ENCODE measurements at regions not wholly inside any gene's neighbourhood (a gene's known extent, or its start where the extent isn't known, plus 50 kb on each side); places are given as distances from the start of the nearest gene placed in this dataset.

- ATAC-seq (replicated peaks) (no peak), DNase-seq (no peak)
- Mint-ChIP-seq H3K27me3 (peaks cover 9 to 13% of the 10 kb centered on the region in 2 donors), H3K4me3 (no peak overlapping the region), H3K27ac (no peak overlapping the region), H3K36me3 (no peaks in the 10 kb centered on the region), H3K9me3 (peaks cover 0 to 3% of the 10 kb centered on the region in 2 donors), H3K4me1 (no peaks in the 10 kb centered on the region)
Measured at GRCh38 chr2:84373391-84373790, 85.7 kb downstream of the SUCLG1 start.

GRCh38 chr2:84362541-84362940 lies 96.5 kb downstream of the SUCLG1 start:
- H3K27me3 Mint-ChIP-seq = peaks cover 5 to 10% of the 10 kb centered on the region in 2 donors
- H3K36me3 Mint-ChIP-seq = no peaks in the 10 kb centered on the region
- no peaks in the 10 kb centered on the region for H3K4me1 Mint-ChIP-seq
- H3K9me3 Mint-ChIP-seq = peaks cover 16 to 23% of the 10 kb centered on the region in 2 donors
- H3K4me3 Mint-ChIP-seq = no peak overlapping the region
- DNase-seq (no peak), ATAC-seq (replicated peaks) (no peak)
- no peak overlapping the region for H3K27ac Mint-ChIP-seq

DNA sequence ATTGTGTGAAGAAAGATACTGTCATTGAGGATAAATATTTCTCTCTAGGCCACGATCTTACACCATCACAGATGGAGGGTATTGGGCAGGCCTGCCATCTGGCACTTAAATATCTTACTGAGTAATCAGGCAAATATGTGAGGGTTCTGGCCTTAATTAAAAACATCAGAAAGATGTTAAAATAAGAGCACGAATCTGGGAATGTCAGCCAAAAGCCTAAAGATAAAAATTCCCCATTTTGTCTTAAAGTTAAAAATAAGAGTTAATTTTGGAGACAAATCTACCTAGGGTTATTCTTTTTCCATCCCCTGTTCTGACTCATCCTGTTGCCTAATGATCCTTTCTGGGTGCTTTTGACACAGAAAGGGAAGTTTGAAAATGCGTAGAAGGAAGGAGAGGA lies 121.0 kb downstream of the SUCLG1 start:
- Mint-ChIP-seq H3K27me3 (peaks cover 7 to 13% of the 10 kb centered on the region in 2 donors), H3K27ac (no peak overlapping the region), H3K4me3 (no peak overlapping the region), H3K36me3 (no peaks in the 10 kb centered on the region), H3K9me3 (peaks cover 4 to 6% of the 10 kb centered on the region in 2 donors), H3K4me1 (no peaks in the 10 kb centered on the region)
- no peak for ATAC-seq (replicated peaks)
- no peak for DNase-seq

DNA sequence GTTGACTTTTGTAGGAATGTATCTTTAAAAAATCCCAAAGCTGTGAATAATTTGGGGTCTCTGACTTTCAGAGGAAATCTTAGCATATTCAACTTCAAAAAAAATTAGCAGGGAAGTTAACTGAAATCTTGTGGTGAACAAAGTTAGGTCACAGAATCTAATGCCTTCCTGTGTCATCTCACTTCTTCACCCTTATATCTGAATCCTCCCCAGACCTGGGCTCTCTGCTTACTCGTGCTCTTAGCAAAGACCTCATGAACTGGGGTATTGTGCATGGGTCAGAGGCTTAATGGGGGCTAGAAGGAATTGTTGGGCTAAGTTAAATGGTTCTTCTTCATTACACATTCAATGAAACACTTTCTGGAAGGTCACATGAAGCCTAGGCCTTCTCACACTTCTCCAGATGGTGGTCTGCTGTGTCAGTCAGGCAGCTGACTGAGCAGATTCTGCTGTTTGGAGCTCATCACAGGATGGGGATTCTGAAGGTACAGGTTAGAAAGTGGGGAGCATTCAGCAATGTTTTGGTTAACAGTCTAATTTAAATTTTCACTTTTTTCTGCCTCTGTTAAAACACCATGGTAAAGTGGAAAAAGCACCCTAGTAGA lies 131.3 kb downstream of the SUCLG1 start:
- DNase-seq (no peak), ATAC-seq (replicated peaks) (no peak)
- Mint-ChIP-seq H3K4me1 (no peaks in the 10 kb centered on the region), H3K36me3 (no peaks in the 10 kb centered on the region), H3K9me3 (peaks cover 0 to 4% of the 10 kb centered on the region in 2 donors), H3K27me3 (peaks cover 7 to 28% of the 10 kb centered on the region in 2 donors), H3K4me3 (no peak overlapping the region), H3K27ac (no peak overlapping the region)

DNA sequence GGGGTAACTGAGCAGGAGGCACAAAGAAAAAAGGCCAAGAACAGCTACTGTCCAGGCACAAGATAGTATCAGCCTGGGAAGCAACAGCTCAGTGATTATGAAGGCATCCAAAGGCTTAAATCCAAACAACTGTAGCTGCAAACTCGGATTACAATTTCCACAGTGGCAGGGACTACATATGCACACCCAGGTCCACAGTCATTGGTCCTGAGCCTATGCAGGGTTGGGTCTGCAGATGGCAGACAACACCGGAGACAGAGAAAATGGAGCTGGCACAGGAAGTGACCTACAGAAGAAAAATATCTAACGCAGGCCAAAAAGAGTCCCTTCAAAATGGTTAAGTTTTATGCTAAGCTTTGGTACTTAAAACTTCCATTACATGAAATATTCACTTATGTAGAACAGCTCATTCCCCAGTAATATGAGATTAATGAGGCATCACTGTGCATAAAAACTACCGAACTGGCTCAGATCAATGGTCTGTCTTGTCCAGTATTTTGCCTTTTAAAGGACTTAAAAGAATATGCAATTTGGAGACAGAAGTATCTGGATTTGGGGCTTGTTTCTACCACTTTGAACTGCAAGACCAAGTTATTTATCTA lies 132.1 kb downstream of the SUCLG1 start:
- Mint-ChIP-seq H3K36me3 (no peaks in the 10 kb centered on the region), H3K27ac (no peak overlapping the region), H3K4me3 (no peak overlapping the region), H3K27me3 (peaks cover 7 to 20% of the 10 kb centered on the region in 2 donors), H3K4me1 (no peaks in the 10 kb centered on the region), H3K9me3 (peaks cover 0 to 2% of the 10 kb centered on the region in 2 donors)
- ATAC-seq (replicated peaks) = no peak
- DNase-seq = no peak

DNA sequence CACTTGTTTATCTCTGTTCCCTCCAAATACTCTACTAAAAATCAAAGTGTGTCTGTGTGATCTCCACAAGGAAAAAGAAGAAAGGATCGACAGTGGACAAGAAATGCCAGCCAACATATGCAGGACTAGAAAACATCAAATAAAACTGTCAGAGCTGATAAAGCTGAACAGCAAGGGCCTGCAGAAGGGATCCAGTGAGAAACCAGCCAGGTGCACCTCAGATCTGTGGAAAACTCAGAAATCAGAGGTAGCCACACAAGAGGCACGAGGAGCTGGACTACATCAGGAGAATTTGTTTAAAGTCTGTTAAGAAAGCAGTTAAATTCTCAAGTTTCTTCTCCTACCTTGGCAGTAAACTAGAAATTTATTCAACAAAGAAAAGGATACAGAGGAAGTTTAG lies 135.2 kb downstream of the SUCLG1 start:
- DNase-seq = no peak
- H3K4me1 Mint-ChIP-seq = no peaks in the 10 kb centered on the region
- H3K27ac Mint-ChIP-seq = no peak overlapping the region
- no peak overlapping the region for H3K4me3 Mint-ChIP-seq
- H3K9me3 Mint-ChIP-seq = no peaks in the 10 kb centered on the region
- no peak for ATAC-seq (replicated peaks)
- H3K36me3 Mint-ChIP-seq = no peaks in the 10 kb centered on the region
- H3K27me3 Mint-ChIP-seq = peaks cover 0 to 19% of the 10 kb centered on the region in 2 donors

DNA sequence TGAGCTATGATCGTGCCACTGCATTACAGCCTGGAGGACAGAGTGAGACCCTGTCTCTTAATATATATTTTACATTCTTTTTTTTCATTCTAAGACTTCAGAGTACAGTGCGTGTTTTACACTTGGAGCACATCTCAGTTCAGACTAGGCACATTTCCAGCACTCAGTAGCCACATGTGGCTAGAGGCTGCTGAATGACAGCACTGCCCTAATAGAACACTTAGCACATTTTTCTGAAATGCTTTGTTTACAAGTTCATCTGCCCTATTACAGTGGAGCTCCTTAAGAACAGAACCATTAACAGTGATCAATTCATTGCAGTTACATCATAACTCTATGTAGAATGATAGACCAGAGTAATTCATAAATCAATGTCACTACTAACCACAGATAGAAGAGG lies 138.1 kb downstream of the SUCLG1 start:
- Mint-ChIP-seq H3K4me3 (no peak overlapping the region), H3K9me3 (no peaks in the 10 kb centered on the region), H3K27ac (no peak overlapping the region), H3K36me3 (no peaks in the 10 kb centered on the region), H3K27me3 (peaks cover 0 to 18% of the 10 kb centered on the region in 2 donors), H3K4me1 (no peaks in the 10 kb centered on the region)
- DNase-seq (no peak), ATAC-seq (replicated peaks) (no peak)

GRCh38 chr2:84319581-84319980 lies 139.5 kb downstream of the SUCLG1 start:
- no peak for DNase-seq
- Mint-ChIP-seq H3K4me1 (peaks cover 0 to 4% of the 10 kb centered on the region in 2 donors), H3K27me3 (peaks cover 5 to 24% of the 10 kb centered on the region in 2 donors), H3K36me3 (no peaks in the 10 kb centered on the region), H3K4me3 (no peak overlapping the region), H3K27ac (no peak overlapping the region), H3K9me3 (no peaks in the 10 kb centered on the region)
- no peak for ATAC-seq (replicated peaks)

GRCh38 chr2:84317135-84317534 lies 141.9 kb downstream of the SUCLG1 start:
- peaks cover 0 to 6% of the 10 kb centered on the region in 2 donors for H3K4me1 Mint-ChIP-seq
- H3K9me3 Mint-ChIP-seq = no peaks in the 10 kb centered on the region
- no peak overlapping the region for H3K4me3 Mint-ChIP-seq
- no peaks in the 10 kb centered on the region for H3K36me3 Mint-ChIP-seq
- no peak for DNase-seq
- no peak for ATAC-seq (replicated peaks)
- peaks cover 5 to 19% of the 10 kb centered on the region in 2 donors for H3K27me3 Mint-ChIP-seq
- no peak overlapping the region for H3K27ac Mint-ChIP-seq

- Mint-ChIP-seq H3K36me3 (no peaks in the 10 kb centered on the region), H3K27me3 (peaks cover 5 to 11% of the 10 kb centered on the region in 2 donors), H3K4me3 (no peak overlapping the region), H3K9me3 (no peaks in the 10 kb centered on the region), H3K4me1 (peaks cover 0 to 6% of the 10 kb centered on the region in 2 donors), H3K27ac (no peak overlapping the region)
- DNase-seq (peak; percentile 51), ATAC-seq (replicated peaks) (peak; percentile 86 to 94)
Measured at GRCh38 chr2:84314901-84315330, 144.2 kb downstream of the SUCLG1 start.

DNA sequence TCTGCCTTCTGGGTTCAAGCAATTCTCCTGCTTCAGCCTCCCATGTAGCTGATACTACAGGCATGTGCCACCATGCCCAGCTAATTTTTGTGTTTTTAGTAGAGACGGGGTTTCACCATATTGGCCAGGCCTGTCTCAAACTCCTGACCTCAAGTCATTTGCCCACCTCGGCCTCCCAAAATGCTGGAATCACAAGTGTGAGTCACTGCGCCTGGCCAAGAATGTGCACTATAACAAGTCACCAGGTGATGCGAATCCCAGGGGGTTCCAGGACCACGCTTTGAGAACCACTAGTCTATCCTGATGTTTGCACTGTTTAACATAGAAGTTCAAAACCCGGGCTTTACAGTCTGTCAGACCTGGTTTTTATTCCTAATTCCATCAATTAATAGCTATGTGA lies 144.8 kb downstream of the SUCLG1 start:
- Mint-ChIP-seq H3K4me1 (peaks cover 0 to 6% of the 10 kb centered on the region in 2 donors), H3K36me3 (no peaks in the 10 kb centered on the region), H3K27me3 (peaks cover 5 to 11% of the 10 kb centered on the region in 2 donors), H3K4me3 (no peak overlapping the region), H3K9me3 (no peaks in the 10 kb centered on the region), H3K27ac (no peak overlapping the region)
- DNase-seq = no peak
- no peak for ATAC-seq (replicated peaks)

DNA sequence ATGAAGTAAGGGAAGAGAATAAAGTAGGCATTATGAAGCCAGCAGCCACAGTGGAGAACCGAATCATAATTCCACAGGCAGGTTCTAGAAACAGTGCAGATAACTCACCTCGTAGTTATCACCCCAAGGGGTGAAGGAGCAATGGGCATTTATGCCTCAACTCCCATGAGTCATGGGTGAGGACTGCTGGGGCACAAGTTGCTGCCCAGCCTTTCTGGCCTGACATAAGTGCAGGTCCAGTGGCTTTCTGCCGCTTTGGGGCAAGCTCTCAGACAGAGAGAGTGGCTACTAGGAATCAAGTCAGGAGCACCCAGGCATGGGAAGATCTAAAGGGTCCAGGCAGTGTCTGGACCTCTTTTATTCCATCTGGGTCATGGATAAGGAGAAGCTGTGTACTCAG lies 149.8 kb downstream of the SUCLG1 start:
- Mint-ChIP-seq H3K4me1 (no peaks in the 10 kb centered on the region), H3K36me3 (no peaks in the 10 kb centered on the region), H3K9me3 (peaks cover 11 to 15% of the 10 kb centered on the region in 2 donors), H3K4me3 (no peak overlapping the region), H3K27me3 (no peaks in the 10 kb centered on the region), H3K27ac (no peak overlapping the region)
- DNase-seq (no peak), ATAC-seq (replicated peaks) (no peak)

DNA sequence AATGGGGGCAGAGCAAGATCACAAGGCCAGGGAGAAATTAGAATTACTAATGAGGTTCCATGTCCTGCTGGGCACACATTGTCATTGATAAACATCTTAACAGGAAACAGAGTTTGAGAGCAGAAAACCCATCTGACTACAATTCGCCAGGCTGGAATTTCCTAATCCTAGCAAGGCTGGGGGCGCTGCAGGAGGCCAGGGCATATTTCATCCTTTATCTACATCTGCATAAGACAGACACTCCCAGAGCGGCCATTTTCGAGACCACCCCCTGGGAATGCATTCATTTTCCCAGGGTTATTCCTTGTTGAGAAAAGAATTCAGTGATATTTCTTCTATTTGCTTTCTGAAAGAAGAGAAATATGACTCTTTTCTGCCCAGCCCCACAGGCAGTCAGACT lies 152.7 kb downstream of the SUCLG1 start:
- no peak overlapping the region for H3K4me3 Mint-ChIP-seq
- peaks cover 0 to 5% of the 10 kb centered on the region in 2 donors for H3K27me3 Mint-ChIP-seq
- ATAC-seq (replicated peaks) (no peak), DNase-seq (no peak)
- H3K4me1 Mint-ChIP-seq = no peaks in the 10 kb centered on the region
- no peaks in the 10 kb centered on the region for H3K36me3 Mint-ChIP-seq
- H3K9me3 Mint-ChIP-seq = peaks cover 11 to 15% of the 10 kb centered on the region in 2 donors
- H3K27ac Mint-ChIP-seq = no peak overlapping the region

- H3K27ac Mint-ChIP-seq = no peak overlapping the region
- DNase-seq (peak; percentile 7), ATAC-seq (replicated peaks) (peak; percentile 84 to 88)
- no peaks in the 10 kb centered on the region for H3K36me3 Mint-ChIP-seq
- no peaks in the 10 kb centered on the region for H3K4me1 Mint-ChIP-seq
- no peak overlapping the region for H3K4me3 Mint-ChIP-seq
- peaks cover 4 to 5% of the 10 kb centered on the region in 2 donors for H3K27me3 Mint-ChIP-seq
- peaks cover 11 to 15% of the 10 kb centered on the region in 2 donors for H3K9me3 Mint-ChIP-seq
Measured at GRCh38 chr2:84302513-84303412, 156.3 kb downstream of the SUCLG1 start.
